ENCODE measurements at regions not wholly inside any gene's neighbourhood (a gene's known extent, or its start where the extent isn't known, plus 50 kb on each side); places are given as distances from the start of the nearest gene placed in this dataset.

- no peak for DNase-seq (ENCODE audit: low read depth)
These were observed 57.7 kb downstream of the NKX2-2 start for GRCh38 chr20:21456207-21456606.

- DNase-seq (ENCODE audit: low read depth) = peak; percentile 86
These were observed 56.4 kb upstream of the NKX2-4 start for GRCh38 chr20:21453690-21454089.

- DNase-seq (ENCODE audit: low read depth) = peak; percentile 81
These were observed 53.2 kb upstream of the NKX2-4 start for GRCh38 chr20:21450572-21450971.

Data from M059J (cell line).